HepG2 (cell line): ENCODE measurements at regions not wholly inside any gene's neighbourhood (a gene's known extent, or its start where the extent isn't known, plus 50 kb on each side); places are given as distances from the start of the nearest gene placed in this dataset.

ENCODE experiments used
- ARID3A ChIP-seq: IDR thresholded peaks from 2 replicates; pipeline ENCODE4 v1.6.1; 2012; ENCODE audit warnings: low read depth, low read length, improper control_type of control experiment
- ATF4 ChIP-seq, 2 experiments: fragments of 450-650 bp in 1 of 2; sonication (generic) in 1 of 2; formaldehyde crosslinking; IDR thresholded peaks; 2 replicates each; pipeline versions ENCODE4 v1.5.0 to v1.8.0; 2020 to 2022; ENCODE audit warnings: mild to moderate bottlenecking in 1 of 2, missing genetic modification reagents in 1 of 2
- ATF7 ChIP-seq, 2 experiments: fragments of 450-650 bp in 1 of 2; sonication (generic) in 1 of 2; formaldehyde crosslinking in 1 of 2; IDR thresholded peaks; 2 replicates each; pipeline versions ENCODE4 v1.4.0 to v1.6.1; 2016 to 2020; ENCODE audit warnings: antibody characterized with exemption in 1 of 2, mild to moderate bottlenecking in 1 of 2, missing genetic modification reagents in 1 of 2
- ELF4 ChIP-seq: sonication (generic); formaldehyde crosslinking; IDR thresholded peaks from 2 replicates; pipeline ENCODE4 v1.5.0; 2020; ENCODE audit warnings: missing genetic modification reagents, mild to moderate bottlenecking, moderate library complexity, borderline replicate concordance
- ERF ChIP-seq: IDR thresholded peaks from 2 replicates; pipeline ENCODE4 v1.6.1; 2018; ENCODE audit warnings: missing biosample characterization, missing genetic modification reagents
- HNRNPL ChIP-seq: fragments of 200-400 bp; formaldehyde crosslinking; IDR thresholded peaks from 2 replicates; pipeline ENCODE4 v1.6.1; 2017; ENCODE audit warnings: mild to moderate bottlenecking, low read depth, low read length
- KLF11 ChIP-seq: IDR thresholded peaks from 2 replicates; pipeline ENCODE4 v1.6.1; 2016; ENCODE audit warnings: missing compliant biosample characterization
- MIXL1 ChIP-seq: IDR thresholded peaks from 2 replicates; pipeline ENCODE4 v1.6.1; 2016
- NR2F1 ChIP-seq, 2 experiments: fragments of 450-650 bp in 1 of 2; formaldehyde crosslinking in 1 of 2; IDR thresholded peaks; 2 replicates each; pipeline versions ENCODE4 v1.5.0 to v1.6.1; 2016 to 2020; ENCODE audit warnings: mild to moderate bottlenecking in 1 of 2, missing compliant biosample characterization in 1 of 2, missing genetic modification reagents in 1 of 2, moderate library complexity in 1 of 2
- NR2F6 ChIP-seq, 2 experiments: IDR thresholded peaks; 2 replicates each; pipeline ENCODE4 v1.6.1; 2016; ENCODE audit warnings: antibody characterized with exemption in 1 of 2, mild to moderate bottlenecking in 1 of 2
- PHB2 ChIP-seq: fragments of 450-650 bp; IDR thresholded peaks from 2 replicates; pipeline ENCODE4 v1.6.1; 2018; ENCODE audit not compliant: partially characterized antibody
- RAD51 ChIP-seq: fragments of 450-650 bp; IDR thresholded peaks from 2 replicates; pipeline ENCODE4 v1.6.1; 2016; ENCODE audit warnings: borderline replicate concordance
- RFX1 ChIP-seq: fragments of 450-650 bp; IDR thresholded peaks from 2 replicates; pipeline ENCODE4 v1.6.1; 2017
- SALL1 ChIP-seq: sonication (generic); formaldehyde crosslinking; IDR thresholded peaks from 2 replicates; pipeline ENCODE4 v1.8.0; 2022; ENCODE audit warnings: mild to moderate bottlenecking, missing genetic modification reagents
- SETDB1 ChIP-seq: sonication (generic); formaldehyde crosslinking; IDR thresholded peaks from 2 replicates; pipeline ENCODE4 v1.5.1; 2020; ENCODE audit warnings: missing genetic modification reagents, mild to moderate bottlenecking, borderline replicate concordance
- SKI ChIP-seq: fragments of 450-650 bp; IDR thresholded peaks from one replicate; pipeline ENCODE4 v1.6.1; 2018; ENCODE audit warnings: mild to moderate bottlenecking; ENCODE audit not compliant: partially characterized antibody
- SMAD1 ChIP-seq: sonication (generic); formaldehyde crosslinking; IDR thresholded peaks from 2 replicates; pipeline ENCODE4 v1.4.0; 2020; ENCODE audit warnings: missing genetic modification reagents, low read depth, mild to moderate bottlenecking, borderline replicate concordance
- SYNCRIP ChIP-seq: fragments of 200-400 bp; formaldehyde crosslinking; IDR thresholded peaks from 2 replicates; pipeline ENCODE4 v1.6.1; 2018; ENCODE audit warnings: mild to moderate bottlenecking, low read depth, low read length; ENCODE audit not compliant: insufficient read depth
- TCF7 ChIP-seq: sonication (generic); IDR thresholded peaks from 2 replicates; pipeline ENCODE4 v1.6.1; 2016; ENCODE audit warnings: antibody characterized with exemption, low read depth
- TP53 ChIP-seq: sonication (generic); formaldehyde crosslinking; conservative IDR thresholded peaks from 2 replicates; pipeline ENCODE4 v1.4.0; 2020; ENCODE audit warnings: missing genetic modification reagents
- U2AF1 ChIP-seq: fragments of 200-400 bp; formaldehyde crosslinking; optimal IDR thresholded peaks from 2 replicates; pipeline ENCODE3; 2017; ENCODE audit warnings: mild to moderate bottlenecking, low read depth, low read length
- ZNF101 ChIP-seq: sonication (generic); formaldehyde crosslinking; IDR thresholded peaks from 2 replicates; pipeline ENCODE4 v1.4.0; 2020; ENCODE audit warnings: mild to moderate bottlenecking, low read depth, missing genetic modification reagents, borderline replicate concordance
- ZNF232 ChIP-seq: sonication (generic); formaldehyde crosslinking; IDR thresholded peaks from 2 replicates; pipeline ENCODE4 v1.4.0; 2020; ENCODE audit warnings: missing genetic modification reagents, borderline replicate concordance
- ZNF234 ChIP-seq: sonication (generic); formaldehyde crosslinking; conservative IDR thresholded peaks from 2 replicates; pipeline ENCODE4 v1.5.1; 2020; ENCODE audit warnings: mild to moderate bottlenecking, missing genetic modification reagents
- ZNF329 ChIP-seq: sonication (generic); formaldehyde crosslinking; IDR thresholded peaks from 2 replicates; pipeline ENCODE4 v1.9.0; 2021; ENCODE audit warnings: low read depth, mild to moderate bottlenecking, missing genetic modification reagents
- ZNF382 ChIP-seq: sonication (generic); formaldehyde crosslinking; IDR thresholded peaks from 2 replicates; pipeline ENCODE4 v1.5.0; 2020; ENCODE audit warnings: missing genetic modification reagents, mild to moderate bottlenecking, borderline replicate concordance
- ZNF678 ChIP-seq: sonication (generic); formaldehyde crosslinking; IDR thresholded peaks from 2 replicates; pipeline ENCODE4 v1.4.0; 2020; ENCODE audit warnings: mild to moderate bottlenecking, missing genetic modification reagents
- ZNF710 ChIP-seq: sonication (generic); formaldehyde crosslinking; IDR thresholded peaks from 2 replicates; pipeline ENCODE4 v1.5.0; 2020; ENCODE audit warnings: mild to moderate bottlenecking, missing genetic modification reagents, borderline replicate concordance
- ZNF790 ChIP-seq: sonication (generic); formaldehyde crosslinking; IDR thresholded peaks from 2 replicates; pipeline ENCODE4 v1.8.0; 2022; ENCODE audit warnings: missing genetic modification reagents, mild to moderate bottlenecking, borderline replicate concordance

GRCh38 chr12:73769337-73769736, 768.3 kb upstream of the ATXN7L3B start (continued):
- TF ChIP-seq ZNF790, result no peak
- no peak for TF ChIP-seq TP53 (CRISPR knock-in tag)
- TF ChIP-seq SALL1 (CRISPR knock-in tag), result no peak
- TF ChIP-seq ZNF382 (CRISPR knock-in tag), result no peak
- no peak for TF ChIP-seq ZNF234 (CRISPR knock-in tag)
- peak; percentile 80; the same call in 1 of the 2 replicates for TF ChIP-seq SETDB1 (CRISPR knock-in tag)
- TF ChIP-seq U2AF1, result no peak
- TF ChIP-seq SKI, result no peak
- no peak for TF ChIP-seq RFX1
- no peak for TF ChIP-seq RAD51
- TF ChIP-seq ELF4 (CRISPR knock-in tag), result no peak
- TF ChIP-seq KLF11 (CRISPR knock-in tag), result no peak
- peak; percentile 65; the same call in 1 of the 2 replicates for TF ChIP-seq MIXL1
- peak; percentile 53; the same call in 1 of the 2 replicates for TF ChIP-seq TCF7
- no peak for TF ChIP-seq ZNF710
- TF ChIP-seq ATF4 (CRISPR knock-in tag; IDR thresholded peaks at IDR 0.05), result no peak
- no peak for TF ChIP-seq ZNF329 (CRISPR knock-in tag)
- TF ChIP-seq HNRNPL, result no peak
- TF ChIP-seq NR2F1 (CRISPR knock-in tag; IDR thresholded peaks at IDR 0.05), result peak in 1 of 2 experiments; percentile 68; a peak in 2 of 4 replicates
- no peak for TF ChIP-seq ZNF101 (CRISPR knock-in tag)
- TF ChIP-seq ATF7 (IDR thresholded peaks at IDR 0.05), result no peak
- TF ChIP-seq ATF7 (CRISPR knock-in tag; IDR thresholded peaks at IDR 0.05), result no peak
- no peak for TF ChIP-seq ZNF678 (CRISPR knock-in tag)
- no peak for TF ChIP-seq ZNF232 (CRISPR knock-in tag)
- no peak for TF ChIP-seq PHB2
- TF ChIP-seq SYNCRIP, result no peak
- no peak for TF ChIP-seq ERF (CRISPR knock-in tag)
- TF ChIP-seq NR2F6 (IDR thresholded peaks at IDR 0.05), result peak; percentile 34
- no peak for TF ChIP-seq NR2F6 (CRISPR knock-in tag; IDR thresholded peaks at IDR 0.05)
- TF ChIP-seq SMAD1, result no peak
- no peak for TF ChIP-seq ARID3A
